ENCODE measurements at regions not wholly inside any gene's neighbourhood (a gene's known extent, or its start where the extent isn't known, plus 50 kb on each side); places are given as distances from the start of the nearest gene placed in this dataset.

GRCh38 chr18:39425172-39425850, 1859.7 kb upstream of the CELF4 start:
- Histone ChIP-seq H3K36me3 (no peaks in the 10 kb centered on the region), H3K27ac (no peak overlapping the region), H3K4me3 (no peak overlapping the region), H3K4me1 (no peaks in the 10 kb centered on the region), H3K9me3 (peaks cover 0 to 13% (median 0%) of the 10 kb centered on the region in 12 donors), H3K27me3 (no peaks in the 10 kb centered on the region)
- TF ChIP-seq CTCF (IDR thresholded peaks at IDR 0.05) (no peak), POLR2A (IDR thresholded peaks at IDR 0.05) (no peak)
- ATAC-seq, result no peak
- intact Hi-C loops (cut with DNase I), result loop anchor here in 1 of 10 donors (1.0 kb wide), 2 partner anchors 12 to 14 kb away; no protein-coding TSS in a partner anchor
- 58 to 87% (median 81%) methylated on average over 2 to 4 of the region's 4 CpGs for WGBS, 4 donors
- DNase-seq, result no peak

- 72 to 92% (median 77%) methylated on average over 1 of the region's 1 CpG for WGBS, 4 donors
- Histone ChIP-seq H3K4me3 (no peak overlapping the region), H3K4me1 (no peaks in the 10 kb centered on the region), H3K9me3 (peaks cover 0 to 13% (median 0%) of the 10 kb centered on the region in 12 donors), H3K27ac (no peak overlapping the region), H3K27me3 (no peaks in the 10 kb centered on the region), H3K36me3 (no peaks in the 10 kb centered on the region)
- intact Hi-C loops (cut with DNase I), result loop anchor here in 1 of 10 donors (1.0 kb wide), 1 partner anchor 12 kb away; no protein-coding TSS in a partner anchor
- ATAC-seq (no peak), DNase-seq (no peak)
- TF ChIP-seq CTCF (IDR thresholded peaks at IDR 0.05) (no peak), POLR2A (IDR thresholded peaks at IDR 0.05) (no peak)
These were observed 1858.7 kb upstream of the CELF4 start for GRCh38 chr18:39424261-39424660.

GRCh38 chr18:39421276-39421675, 1855.7 kb upstream of the CELF4 start:
- WGBS, 4 donors, result 73 to 85% (median 79%) methylated on average over 3 of the region's 3 CpGs
- intact Hi-C loops (cut with DNase I), result no loop called here
- no peaks in the 10 kb centered on the region for H3K36me3 ChIP-seq
- H3K27ac ChIP-seq, result no peak overlapping the region
- no peaks in the 10 kb centered on the region for H3K27me3 ChIP-seq
- no peak for TF ChIP-seq POLR2A (IDR thresholded peaks at IDR 0.05)
- no peaks in the 10 kb centered on the region for H3K4me1 ChIP-seq
- no peak overlapping the region for H3K4me3 ChIP-seq
- DNase-seq (peak in 1 of 5 donors; percentile 51), ATAC-seq (no peak)
- H3K9me3 ChIP-seq, result no peaks in the 10 kb centered on the region

GRCh38 chr18:39419315-39419714, 1853.7 kb upstream of the CELF4 start:
- Histone ChIP-seq H3K9me3 (no peaks in the 10 kb centered on the region), H3K4me3 (no peak overlapping the region), H3K36me3 (no peaks in the 10 kb centered on the region), H3K4me1 (no peaks in the 10 kb centered on the region), H3K27me3 (no peaks in the 10 kb centered on the region), H3K27ac (no peak overlapping the region)
- TF ChIP-seq POLR2A (IDR thresholded peaks at IDR 0.05), result no peak
- TF ChIP-seq CTCF (IDR thresholded peaks at IDR 0.05), result no peak
- intact Hi-C loops (cut with DNase I), result no loop called here
- DNase-seq (no peak), ATAC-seq (no peak)

- no peak for DNase-seq
- Histone ChIP-seq H3K4me1 (no peaks in the 10 kb centered on the region), H3K4me3 (no peak overlapping the region), H3K27ac (no peak overlapping the region), H3K36me3 (no peaks in the 10 kb centered on the region), H3K27me3 (no peaks in the 10 kb centered on the region), H3K9me3 (no peaks in the 10 kb centered on the region)
- TF ChIP-seq POLR2A (IDR thresholded peaks at IDR 0.05) (no peak), CTCF (IDR thresholded peaks at IDR 0.05) (no peak)
- intact Hi-C loops (cut with DNase I), result no loop called here
- WGBS, 4 donors, result 93 to 99% (median 95%) methylated on average over 4 of the region's 4 CpGs
- ATAC-seq, result no peak
These were observed 1849.9 kb upstream of the CELF4 start for GRCh38 chr18:39415471-39415870.
